Adrenal gland (tissue), 9 donors: ENCODE measurements at regions not wholly inside any gene's neighbourhood (a gene's known extent, or its start where the extent isn't known, plus 50 kb on each side); places are given as distances from the start of the nearest gene placed in this dataset.

Source experiments
- DNase-seq, 7 donors: peaks; one replicate each; pipeline ENCODE4 v3.0.0-alpha.2; 2019 to 2020
- H3K27ac ChIP-seq, 5 donors: fragments of 200-600 bp; sonication (generic) in 4 of 5; 1 replicate in 3 of 5; 2 replicates in 2 of 5; pipeline versions ENCODE4 v1.5.1 to v1.8.0; 2016 to 2020; ENCODE audit warnings: mild to moderate bottlenecking in 1 of 5
- H3K27me3 ChIP-seq: fragments of 200-600 bp; 2 replicates; pipeline ENCODE4 v1.8.0; 2021
- H3K36me3 ChIP-seq, 2 donors: fragments of 200-600 bp; replicated peaks in 1 of 2; 1 replicate in 1 of 2; 2 replicates in 1 of 2; pipeline versions ENCODE4 v1.5.1 to v1.8.0; 2018 to 2022
- H3K4me1 ChIP-seq, 2 donors: fragments of 200-600 bp; replicated peaks in 1 of 2; 1 replicate in 1 of 2; 2 replicates in 1 of 2; pipeline versions ENCODE4 v1.5.1 to v1.8.0; 2018 to 2021
- H3K4me3 ChIP-seq, 4 donors: fragments of 200-600 bp; sonication (generic) in 3 of 4; one replicate each; pipeline ENCODE4 v1.5.1; 2016 to 2018
- H3K9me3 ChIP-seq, 3 donors: fragments of 200-600 bp; sonication (generic) in 1 of 3; replicated peaks in 1 of 3; 1 replicate in 2 of 3; 2 replicates in 1 of 3; pipeline versions ENCODE4 v1.5.1 to v1.8.0; 2016 to 2021
- CTCF ChIP-seq, 6 experiments: fragments of 450-650 bp in 4 of 6; fragments of 200-600 bp in 2 of 6; sonication (generic) in 1 of 6; IDR thresholded peaks; 1 replicate in 5 of 6; 2 replicates in 1 of 6; pipeline versions ENCODE4 v1.5.1 to v1.8.0; 2016 to 2021; ENCODE audit warnings: antibody characterized with exemption in 6 of 6, mild to moderate bottlenecking in 2 of 6, moderate library complexity in 1 of 6
- POLR2A ChIP-seq, 2 donors: fragments of 450-650 bp; IDR thresholded peaks; one replicate each; pipeline ENCODE4 v1.6.1; 2017; ENCODE audit warnings: antibody characterized with exemption in 2 of 2, mild to moderate bottlenecking in 2 of 2, moderate library complexity in 1 of 2
- WGBS, 4 donors: extraction: QIAGEN DNeasy Blood & Tissue Kit in 2 of 4; methylation state at CpG; one replicate each; pipeline versions ENCODE4 v1.1.5 to v1.1.7; 2013 to 2017; 5-methylcytosine and 5-hydroxymethylcytosine counted together
- intact Hi-C, 2 donors: fragments of 100-400 bp; cut with DNase I; formaldehyde crosslinking; loops; one replicate each; pipeline versions ENCODE4 v1.14.1 to v1.15.0; 2022 to 2023
- donor health status: healthy with polysubstance abuse.
- donor health status: Bipolar disorder and iron deficiency.
- donor health status: DM: yes; HTN: yes; CAD: no.
- donor health status: DM: no; HTN: no; CAD: no.
- donor health status: DM: no; HTN: no; CAD: no.

DNA sequence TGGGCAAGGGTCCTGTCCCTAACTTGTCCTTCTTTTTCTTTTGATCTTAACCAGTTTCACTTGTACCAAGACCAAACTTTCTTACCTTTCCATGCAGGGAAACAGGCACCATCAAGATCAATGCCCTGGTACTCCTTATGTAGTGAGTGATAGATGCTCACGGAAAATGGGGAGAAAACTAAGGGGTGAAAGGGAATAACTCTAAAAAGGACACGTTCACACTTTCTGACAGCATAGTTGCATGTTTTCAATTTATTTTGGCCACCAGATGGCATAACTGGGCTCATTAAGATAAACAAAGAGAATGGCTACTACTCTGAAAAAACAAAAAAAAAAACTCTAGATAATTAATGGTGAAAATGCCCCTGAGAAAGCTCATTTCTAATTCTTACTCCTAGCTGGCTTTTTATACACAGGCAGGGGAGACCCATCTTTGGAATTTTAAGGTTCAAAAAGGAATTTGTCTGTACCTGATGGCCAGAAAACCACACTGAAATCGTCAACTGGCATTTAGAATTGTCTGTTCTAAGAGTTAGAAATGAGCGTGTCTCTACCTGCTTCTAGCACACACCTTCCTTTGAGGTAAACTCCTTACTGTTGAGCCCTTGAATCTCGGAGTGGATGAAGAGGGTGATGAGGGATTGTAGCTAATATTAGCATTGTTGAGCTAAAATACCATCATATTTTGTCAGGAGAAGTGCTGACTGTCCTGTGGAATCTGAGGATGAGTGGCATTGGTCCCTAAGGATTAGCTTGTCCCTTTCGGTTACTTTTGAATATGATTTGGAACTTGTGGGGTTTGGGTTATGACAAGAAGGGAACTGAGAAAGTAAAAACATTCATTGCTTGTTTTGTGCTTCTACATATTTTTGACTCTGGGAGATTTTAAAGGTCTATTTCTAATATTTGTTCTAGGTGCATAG, 62.2 kb upstream of the DDR1 start:
- Histone ChIP-seq H3K9me3 (no peaks in the 10 kb centered on the region), H3K4me1 (peaks cover 4 to 11% of the 10 kb centered on the region in 2 donors), H3K4me3 (no peak overlapping the region), H3K27me3 (no peaks in the 10 kb centered on the region), H3K36me3 (no peaks in the 10 kb centered on the region), H3K27ac (no peak overlapping the region)
- no peak for DNase-seq
- intact Hi-C loops: loop anchor here in 1 of 2 donors (10.0 kb wide), 1 partner anchor 77 kb away; the partner anchor contains the start of genes FLOT1 and IER3
- TF ChIP-seq POLR2A (IDR thresholded peaks at IDR 0.05) (no peak), CTCF (IDR thresholded peaks at IDR 0.05) (peak; percentile 21 to 72 (median 64))
- 28 to 46% (median 41%) methylated on average over 6 of the region's 6 CpGs for WGBS, 4 donors

DNA sequence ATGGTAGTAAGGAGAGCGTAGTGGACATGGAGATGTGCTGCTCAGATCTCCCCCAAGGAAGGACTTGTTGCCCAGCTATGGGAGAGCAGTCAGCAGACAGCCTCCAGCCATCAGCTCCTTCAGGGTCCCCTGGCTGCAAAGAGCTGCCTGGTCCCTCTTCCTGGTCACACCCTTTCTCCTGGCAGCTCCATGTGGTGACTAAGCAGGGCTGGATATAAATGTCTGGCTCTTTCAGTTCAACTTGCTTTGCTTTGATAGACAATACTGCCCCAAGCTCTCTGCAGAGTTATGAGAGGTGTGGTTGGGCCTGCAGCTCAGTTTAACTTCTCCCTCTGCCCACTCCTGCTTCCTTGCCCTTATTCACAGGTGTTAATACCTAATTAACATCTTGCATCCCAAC, 64.1 kb upstream of the DDR1 start:
- no peaks in the 10 kb centered on the region for H3K27me3 ChIP-seq
- no peaks in the 10 kb centered on the region for H3K9me3 ChIP-seq
- no peak for TF ChIP-seq CTCF (IDR thresholded peaks at IDR 0.05)
- TF ChIP-seq POLR2A (IDR thresholded peaks at IDR 0.05): peak in 1 of 2 donors; percentile 16
- intact Hi-C loops: loop anchor here in 1 of 2 donors (10.0 kb wide), 1 partner anchor 75 kb away; the partner anchor contains the start of genes FLOT1 and IER3
- DNase-seq: peak in 4 of 7 donors; percentile 48 to 62 (median 52)
- peak overlapping the region in 1 of 5 donors; percentile 1 for H3K27ac ChIP-seq
- H3K4me3 ChIP-seq: no peak overlapping the region
- 92 to 100% (median 100%) methylated on average over 1 of the region's 1 CpG for WGBS, 4 donors
- H3K4me1 ChIP-seq: peaks cover 4 to 11% of the 10 kb centered on the region in 2 donors
- H3K36me3 ChIP-seq: no peaks in the 10 kb centered on the region

DNA sequence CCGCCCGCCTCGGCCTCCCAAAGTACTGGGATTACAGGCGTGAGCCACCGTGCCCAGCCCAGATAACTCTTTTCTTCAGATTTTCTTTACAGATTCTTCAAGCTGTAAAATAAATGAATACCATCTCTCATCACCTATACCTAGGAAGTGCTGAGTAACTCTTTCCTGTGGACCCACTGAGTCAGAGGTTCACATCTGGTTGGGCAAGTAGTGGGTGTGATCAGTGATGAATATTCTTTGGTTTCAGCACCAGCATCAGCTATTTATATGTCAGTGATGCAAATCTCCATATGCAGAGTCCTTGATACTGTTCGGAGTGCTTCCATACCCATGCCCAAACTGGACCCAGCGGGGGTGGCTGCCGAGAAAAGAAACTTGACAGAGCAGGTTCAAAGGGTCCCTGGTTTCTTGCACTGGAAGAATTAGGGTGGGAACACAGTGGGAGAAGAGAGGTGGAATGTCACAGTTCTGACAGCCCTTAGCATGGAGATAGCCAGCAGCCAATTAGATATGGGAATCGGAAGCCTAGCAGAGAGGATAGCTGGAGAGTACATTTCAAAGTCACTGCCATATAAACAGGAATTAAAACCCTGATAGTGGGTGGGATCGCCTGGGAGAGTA, 64.9 kb upstream of the DDR1 start:
- no peaks in the 10 kb centered on the region for H3K27me3 ChIP-seq
- WGBS, 4 donors: 88 to 94% (median 90%) methylated on average over 10 of the region's 10 CpGs
- no peaks in the 10 kb centered on the region for H3K9me3 ChIP-seq
- no peak for DNase-seq
- no peak for TF ChIP-seq CTCF (IDR thresholded peaks at IDR 0.05)
- no peak for TF ChIP-seq POLR2A (IDR thresholded peaks at IDR 0.05)
- no peak overlapping the region for H3K4me3 ChIP-seq
- no peak overlapping the region for H3K27ac ChIP-seq
- no peaks in the 10 kb centered on the region for H3K36me3 ChIP-seq
- peaks cover 4 to 14% of the 10 kb centered on the region in 2 donors for H3K4me1 ChIP-seq
- intact Hi-C loops: no loop called here

- no peaks in the 10 kb centered on the region for H3K9me3 ChIP-seq
- DNase-seq: no peak
- H3K4me3 ChIP-seq: no peak overlapping the region
- no peaks in the 10 kb centered on the region for H3K36me3 ChIP-seq
- WGBS, 4 donors: 74 to 81% (median 79%) methylated on average over 4 of the region's 4 CpGs
- peaks cover 6 to 24% of the 10 kb centered on the region in 2 donors for H3K4me1 ChIP-seq
- no peaks in the 10 kb centered on the region for H3K27me3 ChIP-seq
- intact Hi-C loops: no loop called here
- TF ChIP-seq CTCF (IDR thresholded peaks at IDR 0.05) (no peak), POLR2A (IDR thresholded peaks at IDR 0.05) (no peak)
- peak overlapping the region; percentile 3 to 69 (median 35) for H3K27ac ChIP-seq
These were observed 65.9 kb upstream of the DDR1 start for GRCh38 chr6:30818391-30818841.
